Colonic mucosa (tissue), 4 donors: ENCODE measurements at regions not wholly inside any gene's neighbourhood (a gene's known extent, or its start where the extent isn't known, plus 50 kb on each side); places are given as distances from the start of the nearest gene placed in this dataset.

Source experiments
- DNase-seq: peaks from one replicate; pipeline ENCODE4 v3.0.0-alpha.2; 2020
- H3K27ac ChIP-seq: fragments of 200-600 bp; one replicate; pipeline ENCODE4 v1.8.0; 2021
- H3K27me3 ChIP-seq: fragments of 200-600 bp; one replicate; pipeline ENCODE4 v1.8.0; 2021
- H3K36me3 ChIP-seq: fragments of 200-600 bp; one replicate; pipeline ENCODE4 v1.8.0; 2021
- H3K4me1 ChIP-seq: fragments of 200-600 bp; one replicate; pipeline ENCODE4 v1.8.0; 2021; ENCODE audit warnings: mild to moderate bottlenecking
- H3K4me3 ChIP-seq: fragments of 200-600 bp; one replicate; pipeline ENCODE4 v1.8.0; 2021
- H3K9ac ChIP-seq, 2 donors: one replicate each; pipeline ENCODE4 v1.7.0; 2013; ENCODE audit warnings: control low read depth in 2 of 2, low read depth in 2 of 2, low read length in 2 of 2
- H3K9me3 ChIP-seq: fragments of 200-600 bp; one replicate; pipeline ENCODE4 v1.8.0; 2021
- CTCF ChIP-seq: fragments of 200-600 bp; IDR thresholded peaks from one replicate; pipeline ENCODE4 v1.8.0; 2022; ENCODE audit warnings: antibody characterized with exemption, mild to moderate bottlenecking
- intact Hi-C: fragments of 100-400 bp; cut with DNase I; formaldehyde crosslinking; loops from one replicate; pipeline ENCODE4 v1.14.1; 2022
- donor health status: healthy.
- donor health status: DM: no; HTN: no; CAD: no.
- donor health status: DM: no; HTN: no; CAD: no.

GRCh38 chr9:13513286-13513685, 233.8 kb upstream of the MPDZ start:
- Histone ChIP-seq H3K9me3 (no peaks in the 10 kb centered on the region), H3K27me3 (no peaks in the 10 kb centered on the region), H3K4me1 (no peaks in the 10 kb centered on the region), H3K4me3 (no peak overlapping the region), H3K9ac (no peak overlapping the region), H3K36me3 (no peaks in the 10 kb centered on the region), H3K27ac (no peak overlapping the region)
- TF ChIP-seq CTCF: no peak
- no peak for DNase-seq
- intact Hi-C loops: no loop called here

GRCh38 chr9:13508681-13509080, 229.2 kb upstream of the MPDZ start:
- H3K9ac ChIP-seq: no peak overlapping the region
- H3K4me1 ChIP-seq: no peaks in the 10 kb centered on the region
- no peaks in the 10 kb centered on the region for H3K27me3 ChIP-seq
- intact Hi-C loops: no loop called here
- H3K4me3 ChIP-seq: no peak overlapping the region
- H3K27ac ChIP-seq: no peak overlapping the region
- no peaks in the 10 kb centered on the region for H3K9me3 ChIP-seq
- no peak for TF ChIP-seq CTCF
- no peaks in the 10 kb centered on the region for H3K36me3 ChIP-seq
- DNase-seq: no peak

- no peak for TF ChIP-seq CTCF
- no peaks in the 10 kb centered on the region for H3K4me1 ChIP-seq
- no peak overlapping the region for H3K9ac ChIP-seq
- no peak for DNase-seq
- H3K9me3 ChIP-seq: no peaks in the 10 kb centered on the region
- no peak overlapping the region for H3K4me3 ChIP-seq
- no peak overlapping the region for H3K27ac ChIP-seq
- no peaks in the 10 kb centered on the region for H3K27me3 ChIP-seq
- intact Hi-C loops: no loop called here
- no peaks in the 10 kb centered on the region for H3K36me3 ChIP-seq
Measured at GRCh38 chr9:13508086-13508485, 228.6 kb upstream of the MPDZ start.

GRCh38 chr9:13505797-13506196, 226.3 kb upstream of the MPDZ start:
- no peaks in the 10 kb centered on the region for H3K27me3 ChIP-seq
- H3K36me3 ChIP-seq: no peaks in the 10 kb centered on the region
- no peak overlapping the region for H3K9ac ChIP-seq
- no peak overlapping the region for H3K4me3 ChIP-seq
- no peaks in the 10 kb centered on the region for H3K4me1 ChIP-seq
- intact Hi-C loops: no loop called here
- no peak for TF ChIP-seq CTCF
- H3K27ac ChIP-seq: no peak overlapping the region
- no peak for DNase-seq
- no peaks in the 10 kb centered on the region for H3K9me3 ChIP-seq

GRCh38 chr9:13503599-13503998, 224.1 kb upstream of the MPDZ start:
- DNase-seq: no peak
- intact Hi-C loops: no loop called here
- no peak overlapping the region for H3K27ac ChIP-seq

More at GRCh38 chr9:13503599-13503998, 224.1 kb upstream of the MPDZ start:
- Histone ChIP-seq H3K9me3 (no peaks in the 10 kb centered on the region), H3K9ac (no peak overlapping the region), H3K27me3 (no peaks in the 10 kb centered on the region), H3K4me1 (no peaks in the 10 kb centered on the region), H3K36me3 (no peaks in the 10 kb centered on the region), H3K4me3 (no peak overlapping the region)
- no peak for TF ChIP-seq CTCF
